Adrenal gland (tissue), 9 donors: ENCODE measurements at regions not wholly inside any gene's neighbourhood (a gene's known extent, or its start where the extent isn't known, plus 50 kb on each side); places are given as distances from the start of the nearest gene placed in this dataset.

Experiments used
- DNase-seq, 7 donors: peaks; one replicate each; pipeline ENCODE4 v3.0.0-alpha.2; 2019 to 2020
- H3K27ac ChIP-seq, 5 donors: fragments of 200-600 bp; sonication (generic) in 4 of 5; 1 replicate in 3 of 5; 2 replicates in 2 of 5; pipeline versions ENCODE4 v1.5.1 to v1.8.0; 2016 to 2020; ENCODE audit warnings: mild to moderate bottlenecking in 1 of 5
- H3K27me3 ChIP-seq: fragments of 200-600 bp; 2 replicates; pipeline ENCODE4 v1.8.0; 2021
- H3K36me3 ChIP-seq, 2 donors: fragments of 200-600 bp; replicated peaks in 1 of 2; 1 replicate in 1 of 2; 2 replicates in 1 of 2; pipeline versions ENCODE4 v1.5.1 to v1.8.0; 2018 to 2022
- H3K4me1 ChIP-seq, 2 donors: fragments of 200-600 bp; replicated peaks in 1 of 2; 1 replicate in 1 of 2; 2 replicates in 1 of 2; pipeline versions ENCODE4 v1.5.1 to v1.8.0; 2018 to 2021
- H3K4me3 ChIP-seq, 4 donors: fragments of 200-600 bp; sonication (generic) in 3 of 4; one replicate each; pipeline ENCODE4 v1.5.1; 2016 to 2018
- H3K9me3 ChIP-seq, 3 donors: fragments of 200-600 bp; sonication (generic) in 1 of 3; replicated peaks in 1 of 3; 1 replicate in 2 of 3; 2 replicates in 1 of 3; pipeline versions ENCODE4 v1.5.1 to v1.8.0; 2016 to 2021
- POLR2A ChIP-seq, 2 donors: fragments of 450-650 bp; IDR thresholded peaks; one replicate each; pipeline ENCODE4 v1.6.1; 2017; ENCODE audit warnings: antibody characterized with exemption in 2 of 2, mild to moderate bottlenecking in 2 of 2, moderate library complexity in 1 of 2
- WGBS, 4 donors: extraction: QIAGEN DNeasy Blood & Tissue Kit in 2 of 4; methylation state at CpG; one replicate each; pipeline versions ENCODE4 v1.1.5 to v1.1.7; 2013 to 2017; 5-methylcytosine and 5-hydroxymethylcytosine counted together
- intact Hi-C, 2 donors: fragments of 100-400 bp; cut with DNase I; formaldehyde crosslinking; loops; one replicate each; pipeline versions ENCODE4 v1.14.1 to v1.15.0; 2022 to 2023
- TF ChIP-seq, protein P1 (sequence below), 6 experiments: fragments of 450-650 bp in 4 of 6; fragments of 200-600 bp in 2 of 6; sonication (generic) in 1 of 6; IDR thresholded peaks; 1 replicate in 5 of 6; 2 replicates in 1 of 6; pipeline versions ENCODE4 v1.5.1 to v1.8.0; 2016 to 2021; ENCODE audit warnings: antibody characterized with exemption in 6 of 6, mild to moderate bottlenecking in 2 of 6, moderate library complexity in 1 of 6
- donor health status: healthy with polysubstance abuse.
- donor health status: Bipolar disorder and iron deficiency.
- donor health status: DM: yes; HTN: yes; CAD: no.
- donor health status: DM: no; HTN: no; CAD: no.
- donor health status: DM: no; HTN: no; CAD: no.

DNA sequence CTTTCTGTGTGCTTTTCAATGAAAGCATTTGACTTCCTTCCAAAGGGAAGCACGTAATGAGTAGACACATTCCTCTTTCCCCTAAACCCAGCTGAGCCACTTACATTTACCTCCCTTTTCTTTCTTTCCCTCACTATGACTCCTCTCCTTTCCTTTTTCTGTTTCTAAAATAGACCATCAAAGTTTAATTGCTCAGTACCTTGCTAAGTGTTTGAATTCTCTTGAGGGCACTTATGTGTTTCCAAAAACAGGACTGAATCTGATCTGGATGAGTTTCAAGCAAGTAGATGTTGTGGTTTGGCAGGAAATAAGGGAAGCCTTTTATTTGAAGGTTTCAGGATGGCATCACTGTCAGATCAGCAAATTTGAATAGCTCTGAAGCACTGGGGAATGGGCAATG, 396.2 kb downstream of the REEP3 start:
- no peaks in the 10 kb centered on the region for H3K36me3 ChIP-seq
- intact Hi-C loops: no loop called here
- WGBS, 4 donors: 0 to 33% (median 14%) methylated on average over 1 of the region's 1 CpG
- TF ChIP-seq, protein P1, sequence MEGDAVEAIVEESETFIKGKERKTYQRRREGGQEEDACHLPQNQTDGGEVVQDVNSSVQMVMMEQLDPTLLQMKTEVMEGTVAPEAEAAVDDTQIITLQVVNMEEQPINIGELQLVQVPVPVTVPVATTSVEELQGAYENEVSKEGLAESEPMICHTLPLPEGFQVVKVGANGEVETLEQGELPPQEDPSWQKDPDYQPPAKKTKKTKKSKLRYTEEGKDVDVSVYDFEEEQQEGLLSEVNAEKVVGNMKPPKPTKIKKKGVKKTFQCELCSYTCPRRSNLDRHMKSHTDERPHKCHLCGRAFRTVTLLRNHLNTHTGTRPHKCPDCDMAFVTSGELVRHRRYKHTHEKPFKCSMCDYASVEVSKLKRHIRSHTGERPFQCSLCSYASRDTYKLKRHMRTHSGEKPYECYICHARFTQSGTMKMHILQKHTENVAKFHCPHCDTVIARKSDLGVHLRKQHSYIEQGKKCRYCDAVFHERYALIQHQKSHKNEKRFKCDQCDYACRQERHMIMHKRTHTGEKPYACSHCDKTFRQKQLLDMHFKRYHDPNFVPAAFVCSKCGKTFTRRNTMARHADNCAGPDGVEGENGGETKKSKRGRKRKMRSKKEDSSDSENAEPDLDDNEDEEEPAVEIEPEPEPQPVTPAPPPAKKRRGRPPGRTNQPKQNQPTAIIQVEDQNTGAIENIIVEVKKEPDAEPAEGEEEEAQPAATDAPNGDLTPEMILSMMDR (IDR thresholded peaks at IDR 0.05): no peak
- H3K27ac ChIP-seq: no peak overlapping the region
- H3K4me3 ChIP-seq: no peak overlapping the region
- no peaks in the 10 kb centered on the region for H3K4me1 ChIP-seq
- H3K27me3 ChIP-seq: no peaks in the 10 kb centered on the region
- no peaks in the 10 kb centered on the region for H3K9me3 ChIP-seq
- DNase-seq: no peak

DNA sequence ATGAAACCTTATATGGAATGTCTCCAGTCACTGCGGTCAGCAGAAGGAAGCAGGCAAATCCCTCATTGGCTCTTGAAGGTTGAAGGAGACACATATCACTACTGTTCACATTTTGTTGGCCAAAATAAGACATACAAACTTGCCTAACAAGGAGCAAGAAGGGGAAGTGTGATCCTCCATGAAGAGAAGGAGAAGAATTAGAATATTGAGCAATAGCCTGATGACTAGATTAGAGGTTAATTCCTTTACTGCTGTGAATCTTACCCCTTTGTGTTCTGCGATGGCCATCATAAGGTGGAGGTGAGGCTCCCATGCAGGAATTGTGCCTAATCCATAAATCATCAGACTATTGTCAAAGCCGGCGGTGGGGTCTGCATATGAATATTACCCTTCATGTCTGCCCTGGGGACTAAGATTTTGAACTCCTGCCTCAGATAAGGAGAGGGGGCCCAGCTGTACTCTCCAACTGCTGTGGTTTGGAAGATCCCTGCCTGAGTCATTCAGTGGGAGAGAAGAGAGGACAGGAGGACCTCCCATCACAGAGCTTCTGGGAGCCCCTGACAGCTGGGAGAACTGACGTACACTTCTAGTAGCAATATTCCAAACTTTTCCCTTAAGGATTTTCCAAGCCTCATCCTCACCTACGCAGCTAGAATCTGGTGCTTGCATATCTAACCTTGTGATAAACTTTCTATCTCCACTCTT, 398.5 kb downstream of the REEP3 start:
- no peaks in the 10 kb centered on the region for H3K36me3 ChIP-seq
- intact Hi-C loops: no loop called here
- no peak for DNase-seq
- WGBS, 4 donors: 68 to 78% (median 77%) methylated on average over 6 of the region's 6 CpGs
- no peak overlapping the region for H3K27ac ChIP-seq
- no peaks in the 10 kb centered on the region for H3K27me3 ChIP-seq
- H3K9me3 ChIP-seq: no peaks in the 10 kb centered on the region
- H3K4me3 ChIP-seq: no peak overlapping the region
- no peaks in the 10 kb centered on the region for H3K4me1 ChIP-seq
- TF ChIP-seq, protein P1 (IDR thresholded peaks at IDR 0.05): no peak
- no peak for TF ChIP-seq POLR2A (IDR thresholded peaks at IDR 0.05)

GRCh38 chr10:63920926-63921325, 399.7 kb downstream of the REEP3 start:
- Histone ChIP-seq H3K4me3 (no peak overlapping the region), H3K36me3 (no peaks in the 10 kb centered on the region), H3K4me1 (no peaks in the 10 kb centered on the region), H3K27me3 (no peaks in the 10 kb centered on the region), H3K27ac (no peak overlapping the region), H3K9me3 (no peaks in the 10 kb centered on the region)
- intact Hi-C loops: no loop called here
- TF ChIP-seq, protein P1 (IDR thresholded peaks at IDR 0.05): no peak
- no peak for TF ChIP-seq POLR2A (IDR thresholded peaks at IDR 0.05)
- no peak for DNase-seq
- WGBS, 4 donors: 24 to 66% (median 55%) methylated on average over 2 of the region's 2 CpGs

- Histone ChIP-seq H3K9me3 (no peaks in the 10 kb centered on the region), H3K27ac (no peak overlapping the region), H3K4me1 (no peaks in the 10 kb centered on the region), H3K27me3 (no peaks in the 10 kb centered on the region), H3K36me3 (no peaks in the 10 kb centered on the region), H3K4me3 (no peak overlapping the region)
- intact Hi-C loops: no loop called here
- DNase-seq: no peak
- 60 to 66% (median 64%) methylated on average over 4 of the region's 4 CpGs for WGBS, 4 donors
- no peak for TF ChIP-seq POLR2A (IDR thresholded peaks at IDR 0.05)
- TF ChIP-seq, protein P1 (IDR thresholded peaks at IDR 0.05): no peak
Observed at GRCh38 chr10:63921908-63922467, 400.8 kb downstream of the REEP3 start.
